Progenitor cell of endocrine pancreas (in vitro differentiated cells): ENCODE measurements at regions not wholly inside any gene's neighbourhood (a gene's known extent, or its start where the extent isn't known, plus 50 kb on each side); places are given as distances from the start of the nearest gene placed in this dataset.

Source experiments
- DNase-seq: peaks from one replicate; pipeline ENCODE4 v3.0.0; 2021; ENCODE audit warnings: low spot score; ENCODE audit not compliant: unreplicated experiment
- H3K27ac Mint-ChIP-seq: 2 replicates; pipeline ENCODE4 v1.8.0; 2021; ENCODE audit warnings: mild to moderate bottlenecking, moderate library complexity, mixed read lengths
- H3K27me3 Mint-ChIP-seq: 2 replicates; pipeline ENCODE4 v1.8.0; 2021; ENCODE audit warnings: mixed read lengths
- H3K36me3 Mint-ChIP-seq: 2 replicates; pipeline ENCODE4 v1.8.0; 2022; ENCODE audit warnings: mixed read lengths; ENCODE audit not compliant: insufficient read depth
- H3K4me1 Mint-ChIP-seq: 2 replicates; pipeline ENCODE4 v1.8.0; 2021; ENCODE audit warnings: low read depth, mixed read lengths
- H3K4me3 Mint-ChIP-seq: 2 replicates; pipeline ENCODE4 v1.8.0; 2021; ENCODE audit warnings: low read depth, mild to moderate bottlenecking, moderate library complexity, mixed read lengths
- H3K9me3 Mint-ChIP-seq: 2 replicates; pipeline ENCODE4 v1.8.0; 2021; ENCODE audit warnings: low read depth, mixed read lengths
- TF ChIP-seq, protein P1 (sequence below): fragments of 200-600 bp; sonication (generic); IDR thresholded peaks from one replicate; pipeline ENCODE4 v1.5.0; 2021; ENCODE audit warnings: antibody characterized with exemption, mild to moderate bottlenecking; ENCODE audit not compliant: unreplicated experiment

DNA sequence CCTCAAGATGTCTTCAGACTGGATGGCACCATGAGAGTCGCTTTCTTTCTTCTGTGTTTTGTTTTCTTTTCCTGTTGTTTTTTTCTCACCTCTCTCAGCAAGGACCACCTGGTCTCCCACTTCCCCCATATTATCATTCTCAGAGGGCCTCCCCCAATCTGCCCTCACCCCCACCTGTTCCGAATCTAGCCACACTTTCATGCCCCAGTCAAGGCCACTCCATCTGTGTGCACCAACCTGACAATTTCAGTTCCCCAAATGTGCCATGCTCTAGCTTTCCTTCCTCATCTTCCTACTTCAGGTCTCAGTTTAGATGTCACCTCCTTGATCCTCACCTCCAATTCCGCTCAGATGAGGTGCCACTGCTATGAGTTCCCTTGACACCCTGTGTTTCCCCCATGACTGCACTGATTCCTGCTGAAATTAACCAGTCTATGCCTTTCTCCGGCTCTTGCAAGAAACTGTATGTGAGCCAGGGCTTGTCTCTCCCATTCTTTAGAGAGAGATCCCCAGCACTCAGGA lies 146.2 kb downstream of the PLPP3 start:
- H3K4me3 Mint-ChIP-seq, result no peak overlapping the region

DNA sequence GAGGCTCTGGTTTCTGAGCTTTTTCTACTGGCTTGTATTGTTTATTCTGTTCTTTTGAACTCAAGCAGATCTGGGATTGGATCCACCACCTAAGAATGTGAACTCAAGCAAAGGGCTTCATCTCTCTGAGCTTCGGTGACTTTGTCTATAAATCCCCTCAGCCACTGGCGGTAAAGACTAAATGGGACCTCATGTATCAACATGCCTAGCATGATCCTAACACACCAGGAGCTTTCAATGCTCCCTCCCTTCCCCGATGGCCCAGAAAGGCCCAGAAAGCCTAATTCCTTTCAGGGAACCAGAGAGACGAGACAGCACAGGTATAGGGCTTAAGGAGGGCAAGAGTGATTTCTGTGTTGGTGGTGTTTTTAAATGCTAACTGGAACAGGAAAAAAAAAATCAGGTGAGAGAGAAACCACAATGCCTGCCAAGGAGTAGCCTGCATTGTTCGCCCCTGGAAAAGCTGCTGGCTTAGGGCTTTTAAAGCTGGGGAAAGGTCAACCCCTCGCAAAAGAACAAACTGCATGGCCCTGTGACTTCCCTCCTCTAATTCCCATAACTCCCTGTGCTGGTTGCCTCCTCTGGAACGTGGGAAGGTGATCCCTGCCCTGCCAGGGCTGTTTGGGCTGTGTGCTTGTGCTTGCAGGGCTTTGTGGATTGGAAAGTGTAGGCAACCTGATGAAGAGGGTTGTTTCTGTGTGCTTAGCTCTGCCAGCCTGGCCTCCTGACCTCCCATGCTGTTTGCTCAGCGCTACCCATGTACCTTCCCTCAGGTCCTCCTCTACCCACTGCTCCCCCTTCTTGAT lies 147.0 kb downstream of the PLPP3 start:
- TF ChIP-seq, protein P1, sequence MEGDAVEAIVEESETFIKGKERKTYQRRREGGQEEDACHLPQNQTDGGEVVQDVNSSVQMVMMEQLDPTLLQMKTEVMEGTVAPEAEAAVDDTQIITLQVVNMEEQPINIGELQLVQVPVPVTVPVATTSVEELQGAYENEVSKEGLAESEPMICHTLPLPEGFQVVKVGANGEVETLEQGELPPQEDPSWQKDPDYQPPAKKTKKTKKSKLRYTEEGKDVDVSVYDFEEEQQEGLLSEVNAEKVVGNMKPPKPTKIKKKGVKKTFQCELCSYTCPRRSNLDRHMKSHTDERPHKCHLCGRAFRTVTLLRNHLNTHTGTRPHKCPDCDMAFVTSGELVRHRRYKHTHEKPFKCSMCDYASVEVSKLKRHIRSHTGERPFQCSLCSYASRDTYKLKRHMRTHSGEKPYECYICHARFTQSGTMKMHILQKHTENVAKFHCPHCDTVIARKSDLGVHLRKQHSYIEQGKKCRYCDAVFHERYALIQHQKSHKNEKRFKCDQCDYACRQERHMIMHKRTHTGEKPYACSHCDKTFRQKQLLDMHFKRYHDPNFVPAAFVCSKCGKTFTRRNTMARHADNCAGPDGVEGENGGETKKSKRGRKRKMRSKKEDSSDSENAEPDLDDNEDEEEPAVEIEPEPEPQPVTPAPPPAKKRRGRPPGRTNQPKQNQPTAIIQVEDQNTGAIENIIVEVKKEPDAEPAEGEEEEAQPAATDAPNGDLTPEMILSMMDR, result no peak
- H3K36me3 Mint-ChIP-seq, result no peaks in the 10 kb centered on the region
- H3K27ac Mint-ChIP-seq, result peak overlapping the region; percentile 26
- DNase-seq, result no peak
- no peaks in the 10 kb centered on the region for H3K9me3 Mint-ChIP-seq
- H3K4me3 Mint-ChIP-seq, result no peak overlapping the region
- H3K27me3 Mint-ChIP-seq, result peaks cover 14% of the 10 kb centered on the region
- peaks cover 51% of the 10 kb centered on the region for H3K4me1 Mint-ChIP-seq

More for the DNA sequence above, 146.2 kb downstream of the PLPP3 start:
- no peak for DNase-seq
- no peak overlapping the region for H3K27ac Mint-ChIP-seq
- H3K36me3 Mint-ChIP-seq, result no peaks in the 10 kb centered on the region
- H3K9me3 Mint-ChIP-seq, result no peaks in the 10 kb centered on the region
- H3K4me1 Mint-ChIP-seq, result peaks cover 57% of the 10 kb centered on the region
- H3K27me3 Mint-ChIP-seq, result peaks cover 14% of the 10 kb centered on the region
- TF ChIP-seq, protein P1, result no peak

DNA sequence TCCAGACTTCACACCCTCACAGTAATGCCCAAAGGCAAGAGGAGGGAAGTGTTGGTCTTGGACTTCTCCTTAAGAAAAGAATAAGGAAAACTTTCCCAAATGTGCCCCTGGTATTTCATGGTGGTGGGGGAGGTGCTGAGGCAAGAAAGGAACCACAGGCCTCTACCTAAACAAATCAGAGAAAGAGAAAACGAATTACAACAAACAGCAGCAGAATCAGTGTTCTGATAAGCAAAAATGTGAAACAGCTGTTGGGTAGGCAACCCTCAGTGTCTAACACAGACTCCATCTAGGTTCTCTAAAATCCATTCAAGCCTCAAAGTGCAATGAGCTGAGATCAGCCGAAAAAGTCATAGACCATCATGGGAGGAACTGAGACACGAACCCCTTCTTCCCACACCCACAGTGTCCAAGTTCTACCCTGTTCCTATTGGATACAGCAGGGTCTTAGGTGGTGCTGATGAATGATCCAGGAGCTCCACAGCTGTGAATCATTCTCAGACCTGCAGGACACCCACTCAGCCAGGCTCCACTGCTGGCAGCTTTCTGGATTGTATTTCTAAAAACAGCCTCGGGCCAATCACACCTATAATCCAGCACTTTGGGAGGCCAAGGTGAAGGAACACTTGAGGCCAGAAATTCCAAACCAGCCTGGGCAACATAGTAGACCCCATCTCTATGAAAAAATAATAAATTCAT lies 149.1 kb downstream of the PLPP3 start:
- DNase-seq, result no peak
- H3K36me3 Mint-ChIP-seq, result no peaks in the 10 kb centered on the region
- H3K27ac Mint-ChIP-seq, result no peak overlapping the region
- TF ChIP-seq, protein P1, result no peak
- H3K4me3 Mint-ChIP-seq, result no peak overlapping the region
- H3K4me1 Mint-ChIP-seq, result peaks cover 34% of the 10 kb centered on the region
- no peaks in the 10 kb centered on the region for H3K9me3 Mint-ChIP-seq
- peaks cover 14% of the 10 kb centered on the region for H3K27me3 Mint-ChIP-seq

DNA sequence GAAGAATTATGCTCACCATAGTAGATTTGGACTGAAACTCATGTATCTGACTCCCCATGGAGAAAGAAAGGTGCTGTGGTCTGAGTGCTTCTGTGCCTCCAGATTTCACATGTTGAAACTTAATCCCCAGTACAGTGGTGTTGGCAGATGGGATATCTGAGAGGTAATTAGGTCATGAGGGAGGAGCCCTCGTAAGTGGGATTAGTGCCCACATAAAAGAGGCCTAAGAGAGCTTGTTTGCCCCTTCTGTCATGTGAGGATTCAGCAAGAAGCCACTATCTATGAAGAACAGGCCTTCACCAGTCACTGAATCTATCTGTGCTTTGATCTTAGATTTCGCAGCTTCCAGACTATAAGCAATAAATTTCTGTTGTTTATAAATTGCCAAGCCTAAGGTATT lies 150.1 kb downstream of the PLPP3 start:
- H3K27me3 Mint-ChIP-seq, result peaks cover 14% of the 10 kb centered on the region
- TF ChIP-seq, protein P1, result no peak
- peaks cover 25% of the 10 kb centered on the region for H3K4me1 Mint-ChIP-seq
- H3K36me3 Mint-ChIP-seq, result no peaks in the 10 kb centered on the region
- no peak overlapping the region for H3K4me3 Mint-ChIP-seq
- H3K9me3 Mint-ChIP-seq, result no peaks in the 10 kb centered on the region
- no peak for DNase-seq
- H3K27ac Mint-ChIP-seq, result no peak overlapping the region

DNA sequence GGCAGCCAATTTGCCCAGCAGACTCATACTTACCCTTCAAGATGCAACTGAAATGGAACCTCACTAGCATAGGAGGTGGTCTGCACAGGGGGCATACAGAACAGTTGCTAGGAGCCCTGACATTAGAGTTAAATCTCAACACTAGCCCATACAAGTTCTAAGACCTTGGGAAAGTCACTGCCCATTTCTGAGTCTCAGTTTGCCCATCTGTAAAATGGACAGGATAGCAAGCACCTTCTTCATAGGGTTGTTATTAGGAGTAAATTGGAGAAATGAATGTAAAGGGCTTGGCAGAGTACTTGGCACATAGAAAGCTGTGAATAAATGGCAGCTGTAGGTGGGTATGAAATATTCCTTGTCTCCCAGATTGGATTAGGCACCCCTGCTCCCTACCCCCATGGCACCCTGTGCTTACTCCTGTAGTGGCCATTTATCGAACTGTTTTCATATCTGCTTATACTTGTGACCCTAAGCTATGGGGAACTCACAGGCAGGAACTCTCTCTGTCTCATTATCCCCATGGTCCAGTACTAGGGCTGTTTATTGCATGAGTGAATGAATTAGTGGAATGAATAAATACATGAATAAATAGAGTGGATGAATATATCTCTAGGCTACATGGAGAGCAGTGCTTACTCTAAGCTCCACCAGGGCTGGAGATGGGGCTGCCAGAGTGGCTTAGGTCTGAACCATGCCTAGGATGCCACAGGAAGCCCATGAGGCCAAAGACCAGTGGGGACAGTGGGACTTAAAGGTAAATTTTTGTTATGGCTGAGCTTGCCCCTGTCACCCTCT lies 152.6 kb downstream of the PLPP3 start:
- H3K36me3 Mint-ChIP-seq, result no peaks in the 10 kb centered on the region
- TF ChIP-seq, protein P1, result no peak

More for the DNA sequence above, 152.6 kb downstream of the PLPP3 start:
- Mint-ChIP-seq H3K4me1 (peaks cover 3% of the 10 kb centered on the region), H3K9me3 (no peaks in the 10 kb centered on the region), H3K27me3 (peaks cover 9% of the 10 kb centered on the region), H3K4me3 (no peak overlapping the region), H3K27ac (no peak overlapping the region)
- DNase-seq, result no peak
